ENCODE measurements at regions not wholly inside any gene's neighbourhood (a gene's known extent, or its start where the extent isn't known, plus 50 kb on each side); places are given as distances from the start of the nearest gene placed in this dataset.

DNA sequence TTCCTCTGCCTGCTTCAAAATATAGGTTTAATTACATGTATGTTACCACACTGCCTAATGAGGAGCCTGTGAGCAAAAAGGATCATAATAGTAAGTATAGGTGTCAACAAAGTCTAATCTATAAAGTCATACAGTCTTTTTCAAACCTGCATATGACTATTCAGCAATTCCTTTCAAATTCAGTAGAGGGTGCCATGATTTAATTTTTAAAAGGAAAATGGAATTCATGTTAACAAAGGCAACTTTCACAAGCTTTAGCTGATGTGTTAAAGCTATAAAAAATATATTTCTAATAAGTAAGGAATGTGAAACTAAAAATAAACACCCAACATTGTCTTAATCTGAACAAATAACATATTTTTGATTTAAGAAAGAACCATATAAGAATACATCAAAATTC, 52.1 kb downstream of the MPP7 start:
- peak; percentile 52 for DNase-seq (ENCODE audit: low read depth)

GRCh38 chr10:28250358-28250757, 52.5 kb downstream of the MPP7 start:
- peak; percentile 30 for DNase-seq (ENCODE audit: low read depth)

DNA sequence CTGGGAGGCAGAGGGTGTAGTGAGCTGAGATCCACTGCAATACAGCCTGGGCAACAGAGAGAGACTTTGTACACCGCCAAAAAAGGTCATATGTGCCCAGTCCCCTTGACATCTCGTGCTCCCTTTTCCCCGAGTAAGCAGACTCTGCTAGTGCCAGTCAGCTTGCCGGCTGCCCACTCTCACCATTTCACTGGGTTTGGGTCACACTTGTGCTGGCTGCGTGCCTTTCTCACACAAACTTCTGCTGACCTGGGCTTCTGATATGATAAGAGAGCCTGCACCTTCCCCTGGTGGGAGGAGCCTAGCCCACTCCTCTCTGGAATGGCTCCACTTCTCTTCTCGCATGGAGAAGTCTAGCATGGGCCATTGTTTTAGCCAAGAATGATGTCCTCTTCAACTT, 53.4 kb downstream of the MPP7 start:
- no peak for DNase-seq (ENCODE audit: low read depth)

DNA sequence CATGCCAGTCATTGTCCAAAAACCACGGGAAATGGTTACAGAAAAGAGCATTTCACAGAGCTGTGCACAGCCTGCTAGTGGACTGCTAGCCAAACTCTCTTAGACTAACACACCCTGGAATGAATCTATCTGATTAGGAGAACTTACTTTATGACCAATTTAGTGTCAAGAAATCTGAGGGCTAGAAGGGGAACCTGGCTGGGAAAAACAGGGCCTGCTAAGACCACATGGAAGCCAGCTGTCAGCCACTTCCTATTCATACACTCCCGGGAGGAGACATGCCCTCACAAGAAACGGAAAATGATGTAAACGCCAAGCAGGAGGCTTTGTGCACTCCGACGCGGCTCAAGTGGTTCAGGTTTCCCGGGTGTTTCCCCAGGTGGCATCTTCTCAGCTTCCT, 54.8 kb downstream of the MPP7 start:
- peak; percentile 65 for DNase-seq (ENCODE audit: low read depth)

DNA sequence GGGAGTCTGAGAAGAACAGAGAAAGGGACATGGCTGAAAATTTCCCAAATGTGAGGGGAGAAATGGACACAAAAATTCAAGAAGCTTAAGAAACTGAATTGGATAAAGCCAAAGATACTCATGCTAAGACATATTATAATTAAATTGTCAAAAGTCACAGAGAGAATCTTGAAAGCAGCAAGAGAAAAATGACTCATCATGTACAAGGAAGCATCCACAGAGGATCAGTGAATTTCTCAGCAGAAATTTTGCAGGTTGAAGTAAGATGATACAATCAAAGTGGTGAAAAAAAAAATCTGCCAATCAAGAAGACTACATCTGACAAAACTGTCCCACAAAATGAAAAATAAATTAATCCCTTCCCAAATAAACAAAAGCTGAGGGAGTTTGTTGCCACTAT, 56.8 kb downstream of the MPP7 start:
- DNase-seq (ENCODE audit: low read depth): peak; percentile 9

DNA sequence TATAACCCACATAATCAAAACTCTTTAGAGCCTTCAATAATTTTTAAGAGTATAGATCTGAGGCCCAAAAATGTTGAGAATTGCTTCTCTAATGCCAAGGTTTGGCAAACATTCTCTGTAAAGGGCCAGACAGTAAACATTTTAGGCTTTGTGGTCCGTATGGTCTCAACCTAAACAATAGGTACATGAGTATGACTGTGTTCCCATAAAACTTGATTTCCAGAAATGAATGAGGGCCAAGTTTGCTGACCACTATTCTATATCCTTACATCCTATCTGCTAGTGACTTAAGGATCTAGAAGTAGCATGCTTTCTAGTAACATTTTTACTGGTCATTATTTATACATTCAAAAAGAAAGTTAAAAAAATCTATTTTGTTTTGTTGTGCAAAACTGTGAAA, 58.9 kb downstream of the MPP7 start:
- DNase-seq (ENCODE audit: low read depth): no peak

DNA sequence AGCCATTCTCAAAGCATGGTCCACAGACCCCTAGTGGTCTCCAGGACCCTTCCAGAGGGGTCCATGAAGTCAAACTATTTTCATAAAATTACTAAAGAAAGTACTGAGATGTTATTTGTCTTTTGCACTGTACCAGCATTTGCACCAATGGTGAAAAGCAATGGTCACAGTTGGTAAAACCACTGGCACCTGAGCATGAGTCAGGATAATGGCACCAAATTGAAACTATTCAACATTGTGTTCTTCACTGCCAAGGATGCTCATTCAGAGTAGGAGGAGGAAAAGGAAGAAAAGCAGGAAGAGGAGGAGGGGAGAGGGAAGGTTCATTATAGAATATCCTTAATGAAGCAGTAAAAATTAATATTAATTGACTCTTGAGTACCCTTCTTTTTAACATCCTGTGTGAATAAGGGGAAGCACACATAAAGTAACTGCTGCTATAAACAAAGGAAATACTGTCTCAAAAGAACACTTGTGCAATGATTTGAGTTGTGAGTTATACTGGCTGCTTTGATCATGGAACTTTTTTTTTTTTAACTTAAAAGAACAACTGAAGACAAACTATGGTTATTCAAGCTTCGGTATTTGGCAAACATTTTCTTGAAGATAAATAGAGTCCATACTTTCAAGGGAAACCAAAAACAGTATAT, 60.2 kb downstream of the MPP7 start:
- DNase-seq (ENCODE audit: low read depth): no peak

DNA sequence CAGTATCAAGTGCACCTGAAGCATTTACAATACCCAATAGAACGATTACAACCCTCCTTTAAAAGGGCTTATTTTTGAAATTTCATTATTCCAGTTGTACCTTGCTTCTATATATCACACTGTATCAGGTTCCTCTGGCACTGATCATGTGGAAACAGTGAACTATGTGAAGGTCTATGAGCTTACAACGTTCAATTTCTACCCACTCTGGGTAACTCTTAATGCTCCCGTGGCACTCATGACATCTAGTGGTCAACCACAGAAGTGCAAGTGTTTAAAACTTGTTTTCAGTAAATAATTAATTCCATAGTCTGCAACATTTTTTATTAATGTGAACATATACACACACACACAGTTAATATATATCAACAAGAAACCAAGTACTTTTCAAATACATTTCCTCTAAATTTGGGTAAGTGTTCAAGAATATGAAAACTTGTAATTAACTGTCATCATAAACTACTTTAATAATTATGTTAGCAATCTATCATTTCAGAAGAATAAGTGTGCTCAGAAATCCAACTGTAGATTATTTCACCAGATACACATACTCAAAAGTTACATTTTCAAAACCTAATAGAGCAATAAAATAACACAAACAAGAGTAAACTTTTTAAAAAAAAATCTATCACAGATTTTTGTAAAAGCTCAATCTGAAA, 61.0 kb downstream of the MPP7 start:
- DNase-seq (ENCODE audit: low read depth): peak; percentile 67

DNA sequence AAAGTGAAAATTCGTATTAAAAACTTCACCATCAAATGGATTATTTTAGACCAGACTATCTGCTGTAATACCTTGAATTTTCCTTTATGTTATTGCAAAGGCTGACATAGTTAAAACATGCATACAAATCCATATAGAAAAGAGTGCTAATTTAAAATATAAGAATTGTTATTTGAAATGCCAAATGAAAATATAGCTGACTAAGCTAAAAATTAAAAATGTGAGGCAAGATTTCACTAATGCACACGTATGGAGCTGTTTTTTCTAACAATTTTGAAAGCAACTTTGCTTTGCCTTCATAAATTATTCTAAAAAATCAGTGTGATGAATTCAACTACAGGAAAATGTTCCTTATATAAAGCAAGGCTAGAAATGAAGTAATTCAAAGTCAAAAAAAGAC, 62.5 kb downstream of the MPP7 start:
- DNase-seq (ENCODE audit: low read depth): no peak

GRCh38 chr10:28236591-28236990, 66.3 kb downstream of the MPP7 start:
- DNase-seq (ENCODE audit: low read depth): no peak

- DNase-seq (ENCODE audit: low read depth): no peak
Observed at GRCh38 chr10:28220811-28221210, 82.1 kb downstream of the MPP7 start.

DNA sequence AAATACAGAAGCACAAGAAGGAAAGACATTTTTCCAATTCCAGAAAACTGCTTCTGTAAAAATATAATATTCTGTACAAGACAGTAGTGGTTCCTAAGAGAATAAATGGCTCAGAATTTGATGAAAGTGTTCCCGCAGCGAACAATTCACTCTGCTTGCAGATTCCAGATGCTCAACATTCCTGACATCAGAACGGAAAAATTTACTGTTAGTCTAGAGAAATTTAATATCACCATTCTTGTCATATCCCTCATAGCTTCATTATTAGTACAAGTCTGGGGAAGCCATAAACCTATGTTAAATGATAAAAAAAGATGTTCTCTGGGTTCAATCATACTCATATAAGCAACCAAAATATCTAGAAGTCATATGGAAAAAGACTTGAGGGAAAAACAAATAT, 83.6 kb downstream of the MPP7 start:
- DNase-seq (ENCODE audit: low read depth): peak; percentile 81

DNA sequence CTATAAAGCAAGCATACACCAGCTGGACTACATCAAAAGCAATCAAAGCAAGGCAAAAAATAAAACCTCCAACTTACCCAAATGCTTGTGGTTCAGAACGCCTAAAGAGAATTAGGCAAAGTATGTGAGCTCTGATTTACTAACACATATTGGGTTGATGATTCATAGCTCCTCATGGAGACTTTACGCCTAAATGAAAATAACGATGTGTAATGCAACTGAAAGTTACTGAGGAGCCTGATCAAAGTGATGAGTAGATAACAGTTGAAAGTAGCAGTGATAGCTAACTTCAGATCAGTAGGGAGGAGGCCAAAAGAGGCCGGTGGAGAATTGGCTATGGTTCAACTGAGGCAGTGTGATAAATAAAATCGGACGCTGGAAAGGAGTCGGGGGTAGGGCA, 85.0 kb downstream of the MPP7 start:
- DNase-seq (ENCODE audit: low read depth): peak; percentile 94

- DNase-seq (ENCODE audit: low read depth): no peak
Observed at GRCh38 chr10:28215930-28216329, 86.9 kb downstream of the MPP7 start.

GRCh38 chr10:28214219-28214618, 88.6 kb downstream of the MPP7 start:
- DNase-seq (ENCODE audit: low read depth): no peak

DNA sequence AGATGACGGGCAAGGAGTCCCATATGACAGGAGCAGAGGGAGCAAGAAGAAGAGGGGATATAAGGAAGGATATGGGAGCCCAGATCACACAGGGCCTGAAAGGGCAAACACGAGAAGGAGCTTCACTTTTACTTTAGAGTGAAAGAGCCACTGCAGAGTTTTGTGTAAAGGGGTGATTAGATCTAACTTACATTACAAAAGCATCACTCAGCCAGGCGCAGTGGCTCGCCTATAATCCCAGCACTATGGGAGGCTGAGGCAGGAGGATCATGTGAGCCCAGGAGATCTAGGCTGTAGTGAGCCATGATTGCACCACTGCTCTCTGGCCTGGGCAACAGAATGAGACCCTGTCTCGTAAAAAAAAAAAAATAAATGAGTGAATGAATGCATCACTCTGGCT, 91.1 kb downstream of the MPP7 start:
- no peak for DNase-seq (ENCODE audit: low read depth)

DNA sequence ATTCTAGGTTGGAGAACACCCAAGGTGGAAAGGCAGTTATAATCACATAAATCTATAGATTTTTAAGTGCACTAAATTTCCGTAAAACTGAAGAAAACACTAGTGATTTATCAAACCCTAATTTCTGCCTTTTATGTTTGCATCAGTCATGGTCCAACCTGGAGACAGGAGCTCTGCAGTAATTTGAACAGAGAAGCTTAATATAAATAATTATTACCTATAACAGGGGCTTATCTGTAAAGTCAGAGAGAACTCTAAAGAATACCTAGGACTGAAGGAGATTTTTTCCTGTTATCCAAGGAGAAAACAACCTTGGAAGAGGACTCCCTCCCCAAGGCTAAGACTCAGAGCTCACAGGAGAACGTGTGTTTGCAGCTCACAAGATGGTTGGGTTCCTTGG, 95.1 kb downstream of the MPP7 start:
- no peak for DNase-seq (ENCODE audit: low read depth)

DNA sequence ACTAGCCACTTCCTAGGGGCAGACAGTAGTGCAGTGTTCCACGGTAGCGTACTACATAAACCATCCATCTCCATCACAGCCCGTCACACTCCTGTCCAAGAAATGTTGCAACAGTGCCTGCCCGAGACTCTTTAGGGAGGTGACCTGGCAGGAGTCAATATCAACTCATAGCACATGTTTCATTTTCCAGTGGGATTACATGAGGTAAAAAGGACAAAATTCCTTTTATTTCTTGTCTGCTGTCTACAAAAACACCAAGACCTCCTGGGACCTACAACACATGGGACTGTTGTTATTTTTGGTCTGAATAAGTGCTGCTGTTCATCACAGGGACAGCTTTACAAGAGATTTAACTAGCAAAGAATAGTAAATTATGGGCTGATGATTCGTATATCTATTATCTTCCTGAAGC, 99.9 kb downstream of the MPP7 start:
- DNase-seq (ENCODE audit: low read depth): peak; percentile 74

GRCh38 chr10:28201410-28202400, 101.2 kb downstream of the MPP7 start:
- DNase-seq (ENCODE audit: low read depth): peak; percentile 75

DNA sequence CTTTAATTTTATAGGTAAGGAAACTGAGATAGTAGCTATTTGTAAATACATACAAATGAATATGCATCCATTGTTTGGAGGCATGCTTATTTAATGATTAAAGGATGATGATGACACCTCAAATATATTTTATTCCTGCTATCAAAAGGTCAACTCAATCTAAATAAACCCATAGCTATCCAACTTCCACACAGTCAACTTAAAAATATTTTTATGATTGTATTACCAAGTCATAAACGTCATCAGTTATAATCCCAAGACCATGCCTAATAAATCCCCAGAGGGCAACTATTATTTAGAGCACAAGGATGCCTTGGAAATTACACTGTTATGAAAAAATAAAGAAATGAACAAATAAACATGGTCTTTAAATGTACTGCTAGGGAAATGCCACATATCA, 102.1 kb downstream of the MPP7 start:
- peak; percentile 73 for DNase-seq (ENCODE audit: low read depth)

- no peak for DNase-seq (ENCODE audit: low read depth)
Observed at GRCh38 chr10:28199941-28200340, 102.9 kb downstream of the MPP7 start.

DNA sequence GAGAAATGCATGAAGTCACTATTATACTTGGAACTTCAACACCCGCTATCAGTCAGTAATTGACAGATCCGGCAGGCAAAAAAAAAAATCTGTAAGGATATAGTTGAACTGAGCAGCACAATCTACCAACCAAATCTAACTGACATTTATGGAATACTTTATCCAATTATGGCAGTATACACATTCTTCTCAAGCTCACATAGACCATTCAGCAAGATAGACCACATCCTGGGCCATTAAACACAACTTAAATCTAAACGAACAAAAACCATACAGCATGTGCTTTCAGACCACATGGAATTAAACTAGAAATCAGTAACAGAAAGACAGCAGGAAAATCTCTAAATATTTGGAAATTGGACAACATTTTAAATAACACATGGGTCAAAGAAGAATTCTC, 112.7 kb downstream of the MPP7 start:
- peak; percentile 73 for DNase-seq (ENCODE audit: low read depth)

DNA sequence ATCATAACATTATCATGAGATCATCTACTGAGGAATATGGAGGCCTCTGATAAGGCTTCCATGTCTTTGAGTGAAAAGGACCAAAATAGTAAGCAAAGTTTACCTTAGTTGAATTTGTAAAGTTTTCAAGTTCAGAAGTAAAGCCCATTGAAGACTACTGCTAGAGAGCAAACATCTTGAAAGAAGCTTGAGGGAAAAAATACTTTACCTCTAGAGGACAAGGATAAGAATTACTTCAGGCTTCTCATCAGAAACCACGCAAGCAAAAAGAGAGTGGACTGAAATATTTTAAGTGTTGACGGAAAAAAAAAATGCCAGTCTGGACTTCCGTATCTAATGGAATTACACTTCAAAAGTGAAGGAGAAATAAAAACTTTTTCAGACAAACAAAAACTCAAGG, 114.3 kb downstream of the MPP7 start:
- no peak for DNase-seq (ENCODE audit: low read depth)

Data from EH (cell line).